Activated naive CD4-positive, alpha-beta T cell treated with anti-CD3 and anti-CD28 coated beads, Interleukin-2, amount 50 U/mL, for 72 hours (primary cell): ENCODE measurements at regions not wholly inside any gene's neighbourhood (a gene's known extent, or its start where the extent isn't known, plus 50 kb on each side); places are given as distances from the start of the nearest gene placed in this dataset.
"Not testable (repeated sequence)": the region's sequence is repeated elsewhere in the genome, so short reads cannot be mapped to it uniquely, and the experiment has no call there.

Source experiments
- ATAC-seq, 2 donors: fragments of 150-1000 bp; cut with Tn5 transposase; 2 replicates each; pipeline ENCODE4 v1.10.0; 2021; ENCODE audit warnings: mild to moderate bottlenecking in 2 of 2, moderate library complexity in 2 of 2
- DNase-seq, 2 donors: peaks; one replicate each; pipeline ENCODE4 v3.0.0; 2021 to 2022; ENCODE audit warnings: low spot score in 2 of 2
- H3K27ac Mint-ChIP-seq, 2 donors: one replicate each; pipeline ENCODE4 v1.8.0; 2022; ENCODE audit warnings: mild to moderate bottlenecking in 2 of 2, mixed read lengths in 2 of 2
- H3K36me3 Mint-ChIP-seq, 2 donors: one replicate each; pipeline ENCODE4 v1.8.0; 2022; ENCODE audit warnings: mixed read lengths in 2 of 2
- H3K9me3 Mint-ChIP-seq, 2 donors: one replicate each; pipeline ENCODE4 v1.8.0; 2022; ENCODE audit warnings: mixed read lengths in 2 of 2

- ATAC-seq, H3K27ac Mint-ChIP-seq, DNase-seq: not testable (repeated sequence)
- peaks cover 11 to 21% of the 10 kb centered on the region in 2 donors for H3K36me3 Mint-ChIP-seq
- peaks cover 6 to 27% of the 10 kb centered on the region in 2 donors for H3K9me3 Mint-ChIP-seq
These were observed 186.1 kb upstream of the ZNF32 start for GRCh38 chr10:43834751-43835150.

GRCh38 chr10:43827853-43828252, 179.2 kb upstream of the ZNF32 start:
- Mint-ChIP-seq H3K9me3 (peaks cover 3 to 11% of the 10 kb centered on the region in 2 donors), H3K36me3 (peaks cover 0 to 5% of the 10 kb centered on the region in 2 donors), H3K27ac (no peak overlapping the region)
- DNase-seq (no peak), ATAC-seq (no peak)

- no peak overlapping the region for H3K27ac Mint-ChIP-seq
- DNase-seq (no peak), ATAC-seq (no peak)
- peaks cover 3 to 11% of the 10 kb centered on the region in 2 donors for H3K9me3 Mint-ChIP-seq
- peaks cover 0 to 5% of the 10 kb centered on the region in 2 donors for H3K36me3 Mint-ChIP-seq
These were observed 177.3 kb upstream of the ZNF32 start for GRCh38 chr10:43825984-43826383.

- DNase-seq (no peak), ATAC-seq (no peak)
- peaks cover 0 to 5% of the 10 kb centered on the region in 2 donors for H3K36me3 Mint-ChIP-seq
- no peak overlapping the region for H3K27ac Mint-ChIP-seq
- H3K9me3 Mint-ChIP-seq: peaks cover 3 to 11% of the 10 kb centered on the region in 2 donors
These were observed 176.7 kb upstream of the ZNF32 start for GRCh38 chr10:43825421-43825820.

GRCh38 chr10:43824934-43825333, 176.3 kb upstream of the ZNF32 start:
- Mint-ChIP-seq H3K27ac (no peak overlapping the region), H3K36me3 (peaks cover 0 to 5% of the 10 kb centered on the region in 2 donors), H3K9me3 (peaks cover 3 to 11% of the 10 kb centered on the region in 2 donors)
- DNase-seq (no peak), ATAC-seq (no peak)

- DNase-seq: no peak
- ATAC-seq: peak; percentile 71 to 75
- peaks cover 0 to 1% of the 10 kb centered on the region in 2 donors for H3K36me3 Mint-ChIP-seq
- H3K9me3 Mint-ChIP-seq: peaks cover 0 to 7% of the 10 kb centered on the region in 2 donors
- peak overlapping the region in 1 of 2 donors; percentile 46 for H3K27ac Mint-ChIP-seq
These were observed 174.2 kb upstream of the ZNF32 start for GRCh38 chr10:43822631-43823580.

GRCh38 chr10:43821103-43821502, 172.4 kb upstream of the ZNF32 start:
- Mint-ChIP-seq H3K9me3 (no peaks in the 10 kb centered on the region), H3K36me3 (no peaks in the 10 kb centered on the region), H3K27ac (no peak overlapping the region)
- DNase-seq: no peak
- ATAC-seq: no peak

- Mint-ChIP-seq H3K27ac (no peak overlapping the region), H3K36me3 (no peaks in the 10 kb centered on the region)
- no peak for ATAC-seq
These were observed 172.0 kb upstream of the ZNF32 start for GRCh38 chr10:43820663-43821062.

GRCh38 chr10:43819464-43820230, 171.0 kb upstream of the ZNF32 start:
- no peaks in the 10 kb centered on the region for H3K9me3 Mint-ChIP-seq
- H3K27ac Mint-ChIP-seq: peak overlapping the region in 1 of 2 donors; percentile 82
- DNase-seq (no peak), ATAC-seq (no peak)
- no peaks in the 10 kb centered on the region for H3K36me3 Mint-ChIP-seq

More at GRCh38 chr10:43820663-43821062, 172.0 kb upstream of the ZNF32 start:
- H3K9me3 Mint-ChIP-seq: no peaks in the 10 kb centered on the region
- DNase-seq: no peak

GRCh38 chr10:43818687-43819086, 170.0 kb upstream of the ZNF32 start:
- Mint-ChIP-seq H3K9me3 (no peaks in the 10 kb centered on the region), H3K36me3 (no peaks in the 10 kb centered on the region), H3K27ac (peak overlapping the region in 1 of 2 donors; percentile 82)
- ATAC-seq (peak in 1 of 2 donors; percentile 26), DNase-seq (no peak)

- H3K9me3 Mint-ChIP-seq: no peaks in the 10 kb centered on the region
- H3K27ac Mint-ChIP-seq: peak overlapping the region in 1 of 2 donors; percentile 82
- H3K36me3 Mint-ChIP-seq: no peaks in the 10 kb centered on the region
- no peak for DNase-seq
- no peak for ATAC-seq
These were observed 168.7 kb upstream of the ZNF32 start for GRCh38 chr10:43817368-43817767.

GRCh38 chr10:43816351-43817321, 168.0 kb upstream of the ZNF32 start:
- Mint-ChIP-seq H3K36me3 (no peaks in the 10 kb centered on the region), H3K9me3 (no peaks in the 10 kb centered on the region), H3K27ac (peak overlapping the region; percentile 73 to 82)
- DNase-seq (peak; percentile 60 to 80), ATAC-seq (peak; percentile 94 to 95)

GRCh38 chr10:43815181-43815885, 166.7 kb upstream of the ZNF32 start:
- ATAC-seq: peak; percentile 51 to 66
- no peaks in the 10 kb centered on the region for H3K36me3 Mint-ChIP-seq

GRCh38 chr10:43814663-43815062, 166.0 kb upstream of the ZNF32 start:
- ATAC-seq (no peak), DNase-seq (no peak)
- Mint-ChIP-seq H3K36me3 (no peaks in the 10 kb centered on the region), H3K27ac (no peak overlapping the region), H3K9me3 (no peaks in the 10 kb centered on the region)

More at GRCh38 chr10:43815181-43815885, 166.7 kb upstream of the ZNF32 start:
- H3K27ac Mint-ChIP-seq: peak overlapping the region; percentile 75 to 82
- no peak for DNase-seq
- H3K9me3 Mint-ChIP-seq: no peaks in the 10 kb centered on the region

GRCh38 chr10:43811871-43812270, 163.2 kb upstream of the ZNF32 start:
- Mint-ChIP-seq H3K36me3 (no peaks in the 10 kb centered on the region), H3K27ac (no peak overlapping the region), H3K9me3 (no peaks in the 10 kb centered on the region)
- ATAC-seq: no peak
- no peak for DNase-seq
